ENCODE measurements at regions not wholly inside any gene's neighbourhood (a gene's known extent, or its start where the extent isn't known, plus 50 kb on each side); places are given as distances from the start of the nearest gene placed in this dataset.

GRCh38 chr7:145848691-145849090, 267.9 kb upstream of the CNTNAP2 start (continued):
- no peak for TF ChIP-seq BCLAF1 (IDR thresholded peaks at IDR 0.05; ENCODE audit: borderline replicate concordance in 1 of 2, control insufficient read depth in 1 of 2, low read depth in 2 of 2, low read length in 1 of 2)
- TF ChIP-seq RFX1 (IDR thresholded peaks at IDR 0.05) = no peak
- TF ChIP-seq NFRKB (IDR thresholded peaks at IDR 0.05; ENCODE audit: low read depth) = no peak

- no peak for DNase-seq (ENCODE audit: extremely low read depth in 1 of 4, low spot score in 3 of 4)
- FAIRE-seq = no peak
- no peaks in the 10 kb centered on the region for H3K9me3 ChIP-seq (replicated peaks; ENCODE audit: control insufficient read depth, insufficient read depth, low read depth, low read length)
- TF ChIP-seq ZNF551 (CRISPR knock-in tag; IDR thresholded peaks at IDR 0.05) = no peak
- TF ChIP-seq PHF20 (IDR thresholded peaks at IDR 0.05; ENCODE audit: partially characterized antibody) = no peak
- TF ChIP-seq MYNN (IDR thresholded peaks at IDR 0.05) = no peak
- TF ChIP-seq MYNN (CRISPR knock-in tag; IDR thresholded peaks at IDR 0.05) = no peak
- TF ChIP-seq PTRF (tag; IDR thresholded peaks at IDR 0.05) = no peak
- no peak for TF ChIP-seq MTA3 (IDR thresholded peaks at IDR 0.05; ENCODE audit: borderline replicate concordance)
- TF ChIP-seq ZNF507 (tag; conservative IDR thresholded peaks at IDR 0.05) = no peak
- TF ChIP-seq CHD4 (IDR thresholded peaks at IDR 0.05; ENCODE audit: insufficient read depth, insufficient replicate concordance, low read depth, low read length, poor library complexity, severe bottlenecking) = no peak
- no peak for TF ChIP-seq BRD4 (IDR thresholded peaks at IDR 0.05)
- TF ChIP-seq EGR1 (conservative IDR thresholded peaks at IDR 0.05) = no peak
- no peak for ATAC-seq
- intact Hi-C loops (cut with micrococcal nuclease) (no loop called here), in situ Hi-C loops (cut with MboI) (no loop called here)
- peaks cover 52% of the 10 kb centered on the region for H3K79me2 ChIP-seq (ENCODE audit: control insufficient read depth, insufficient read depth, low read length)
- H3K9ac ChIP-seq (ENCODE audit: insufficient read depth in 1 of 2, low read depth in 2 of 2, low read length in 2 of 2) = no peak overlapping the region
- POLR2A ChIA-PET = no interaction called here
- H3K4me2 ChIP-seq (ENCODE audit: insufficient read depth, low read length) = no peak overlapping the region
- no peak overlapping the region for H3K27ac ChIP-seq (ENCODE audit: extremely low read depth, low read depth, low read length)
- no peak overlapping the region for H2AFZ ChIP-seq (ENCODE audit: low read depth, low read length)
- CTCF ChIA-PET (ENCODE audit: low intra/inter-chr PET ratio) = no interaction called here
- H3K27me3 ChIP-seq (ENCODE audit: control insufficient read depth in 2 of 2, insufficient read depth in 2 of 2, low read length in 2 of 2) = no peaks in the 10 kb centered on the region
- H3K4me1 ChIP-seq (replicated peaks in 1 of 2; ENCODE audit: control insufficient read depth in 2 of 2, insufficient read depth in 2 of 2, low read length in 2 of 2) = no peaks in the 10 kb centered on the region
- WGBS (ENCODE audit: insufficient coverage, low coverage, missing lambda C conversion rate) = 60% methylated on average over 6 of the region's 6 CpGs
- no TSS peak for BruUV-seq (replicated peaks)
- H3K36me3 ChIP-seq (ENCODE audit: control insufficient read depth, insufficient read depth, low read length) = peaks cover 45% of the 10 kb centered on the region; the same call in 2 of the 3 replicates
- no peaks in the 10 kb centered on the region for H3K9me1 ChIP-seq (ENCODE audit: control insufficient read depth, insufficient read depth, low read length)
- no peak overlapping the region for H3K4me3 ChIP-seq
- H4K20me1 ChIP-seq (replicated peaks; ENCODE audit: control insufficient read depth, insufficient read depth, low read length) = peaks cover 6% of the 10 kb centered on the region; the same call in 1 of the 2 replicates
These were observed 271.3 kb upstream of the CNTNAP2 start for GRCh38 chr7:145845345-145845744.

All from K562 (cell line).